ENCODE measurements at regions not wholly inside any gene's neighbourhood (a gene's known extent, or its start where the extent isn't known, plus 50 kb on each side); places are given as distances from the start of the nearest gene placed in this dataset.

DNA sequence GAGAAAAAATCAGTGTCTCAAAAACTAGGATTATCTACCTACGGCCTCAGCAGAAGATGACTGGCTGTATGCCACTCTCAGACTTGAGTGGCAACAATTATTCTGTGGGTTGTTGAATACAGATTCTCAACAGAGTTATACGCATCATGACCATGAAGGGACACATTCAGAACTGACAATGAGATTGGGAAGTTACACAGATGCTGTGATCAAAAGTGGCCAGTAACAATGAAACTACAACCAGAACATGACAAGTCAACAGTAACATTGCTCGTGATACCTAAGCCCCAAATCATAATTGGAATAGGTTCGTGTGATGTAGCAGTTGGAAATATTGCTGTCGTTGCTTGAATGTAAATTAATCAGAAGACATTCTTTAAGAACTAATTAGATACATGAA, 957.5 kb upstream of the CDH9 start:
- ChIA-PET POLR2A (no interaction called here), CTCF (no interaction called here)
- H3K79me2 ChIP-seq (ENCODE audit: control insufficient read depth, insufficient read depth, low read length) = no peaks in the 10 kb centered on the region
- H3K36me3 ChIP-seq (ENCODE audit: control insufficient read depth in 2 of 2, extremely low read depth in 1 of 2, insufficient read depth in 2 of 2, low read length in 2 of 2) = no peaks in the 10 kb centered on the region
- no peak overlapping the region for H3K27ac ChIP-seq (ENCODE audit: insufficient read depth, low read depth, low read length)
- BruUV-seq (replicated peaks) = no TSS peak
- H3K4me3 ChIP-seq (replicated peaks in 1 of 3; ENCODE audit: insufficient read depth in 1 of 3, low read depth in 1 of 3, low read length in 3 of 3) = no peak overlapping the region
- no peaks in the 10 kb centered on the region for H3K9me3 ChIP-seq (replicated peaks; ENCODE audit: control insufficient read depth, insufficient read depth, low read length)
- H3K9ac ChIP-seq (replicated peaks; ENCODE audit: extremely low read depth, insufficient read depth, low read length) = no peak overlapping the region
- dilution Hi-C loops (cut with MboI; ENCODE audit: extremely low pct_ligation_motif_present, low sequenced_read_pairs) (no loop called here), intact Hi-C loops (cut with micrococcal nuclease) (no loop called here)
- TF ChIP-seq POLR2A (IDR thresholded peaks at IDR 0.05; ENCODE audit: low read depth, low read length) (no peak), FOS (IDR thresholded peaks at IDR 0.05; ENCODE audit: borderline replicate concordance, insufficient read depth, low read length) (no peak), MYC (IDR thresholded peaks at IDR 0.05; ENCODE audit: low read depth, low read length) (no peak), GATA2 (IDR thresholded peaks at IDR 0.05; ENCODE audit: insufficient read depth, insufficient read length, low read depth, low read length) (no peak)
- TF ChIP-seq, protein P1, sequence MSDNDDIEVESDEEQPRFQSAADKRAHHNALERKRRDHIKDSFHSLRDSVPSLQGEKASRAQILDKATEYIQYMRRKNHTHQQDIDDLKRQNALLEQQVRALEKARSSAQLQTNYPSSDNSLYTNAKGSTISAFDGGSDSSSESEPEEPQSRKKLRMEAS (IDR thresholded peaks at IDR 0.05; ENCODE audit: insufficient read depth, insufficient read length) = no peak
- DNase-seq (ENCODE audit: low read depth, low spot score) (no peak), FAIRE-seq (no peak)
- H2AFZ ChIP-seq (ENCODE audit: low read depth, low read length) = no peak overlapping the region
- no peak overlapping the region for H3K4me2 ChIP-seq (ENCODE audit: insufficient read depth, low read length)
- no peaks in the 10 kb centered on the region for H3K27me3 ChIP-seq (ENCODE audit: control insufficient read depth in 2 of 2, insufficient read depth in 2 of 2, low read length in 2 of 2)
- no peaks in the 10 kb centered on the region for H4K20me1 ChIP-seq (replicated peaks; ENCODE audit: control insufficient read depth, extremely low read depth, insufficient read depth, low read length)
- H3K4me1 ChIP-seq (ENCODE audit: control insufficient read depth, extremely low read depth, insufficient read depth, low read length) = no peaks in the 10 kb centered on the region
- H3K9me1 ChIP-seq (replicated peaks; ENCODE audit: control insufficient read depth, extremely low read depth, insufficient read depth, low read length) = no peaks in the 10 kb centered on the region

DNA sequence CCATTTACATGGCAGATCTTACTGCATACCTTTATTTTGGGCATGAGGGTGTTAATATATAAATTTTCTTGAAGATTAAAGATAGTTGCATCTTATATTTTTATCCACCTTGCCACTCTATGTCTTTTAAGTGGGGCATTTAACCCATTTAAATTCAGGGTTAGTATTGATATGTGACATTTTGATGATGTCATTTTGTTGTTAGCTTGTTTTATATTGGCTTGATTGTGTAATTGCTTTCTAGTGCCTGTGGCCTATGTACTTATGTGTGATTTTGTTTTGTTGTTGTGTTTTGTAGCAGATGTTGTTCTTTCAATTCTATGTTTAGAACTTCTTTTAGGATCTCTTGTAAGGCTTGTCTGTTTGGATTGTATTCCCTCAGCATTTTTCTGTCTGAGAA, 939.9 kb upstream of the CDH9 start:
- DNase-seq (ENCODE audit: low read depth, low spot score) (no peak), FAIRE-seq (no peak)
- H3K27me3 ChIP-seq (ENCODE audit: control insufficient read depth in 2 of 2, insufficient read depth in 2 of 2, low read length in 2 of 2) = no peaks in the 10 kb centered on the region
- H3K4me1 ChIP-seq (ENCODE audit: control insufficient read depth, extremely low read depth, insufficient read depth, low read length) = no peaks in the 10 kb centered on the region
- TF ChIP-seq MYC (IDR thresholded peaks at IDR 0.05; ENCODE audit: low read depth, low read length) (no peak), GATA2 (IDR thresholded peaks at IDR 0.05; ENCODE audit: insufficient read depth, insufficient read length, low read depth, low read length) (no peak)
- TF ChIP-seq, protein P2, sequence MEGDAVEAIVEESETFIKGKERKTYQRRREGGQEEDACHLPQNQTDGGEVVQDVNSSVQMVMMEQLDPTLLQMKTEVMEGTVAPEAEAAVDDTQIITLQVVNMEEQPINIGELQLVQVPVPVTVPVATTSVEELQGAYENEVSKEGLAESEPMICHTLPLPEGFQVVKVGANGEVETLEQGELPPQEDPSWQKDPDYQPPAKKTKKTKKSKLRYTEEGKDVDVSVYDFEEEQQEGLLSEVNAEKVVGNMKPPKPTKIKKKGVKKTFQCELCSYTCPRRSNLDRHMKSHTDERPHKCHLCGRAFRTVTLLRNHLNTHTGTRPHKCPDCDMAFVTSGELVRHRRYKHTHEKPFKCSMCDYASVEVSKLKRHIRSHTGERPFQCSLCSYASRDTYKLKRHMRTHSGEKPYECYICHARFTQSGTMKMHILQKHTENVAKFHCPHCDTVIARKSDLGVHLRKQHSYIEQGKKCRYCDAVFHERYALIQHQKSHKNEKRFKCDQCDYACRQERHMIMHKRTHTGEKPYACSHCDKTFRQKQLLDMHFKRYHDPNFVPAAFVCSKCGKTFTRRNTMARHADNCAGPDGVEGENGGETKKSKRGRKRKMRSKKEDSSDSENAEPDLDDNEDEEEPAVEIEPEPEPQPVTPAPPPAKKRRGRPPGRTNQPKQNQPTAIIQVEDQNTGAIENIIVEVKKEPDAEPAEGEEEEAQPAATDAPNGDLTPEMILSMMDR (IDR thresholded peaks at IDR 0.05; ENCODE audit: extremely low read depth in 1 of 2, insufficient read depth in 1 of 2, low read depth in 1 of 2, low read length in 2 of 2) = no peak
- POLR2A ChIA-PET = no interaction called here
- CTCF ChIA-PET = no interaction called here
- dilution Hi-C loops (cut with MboI; ENCODE audit: extremely low pct_ligation_motif_present, low sequenced_read_pairs) (no loop called here), intact Hi-C loops (cut with micrococcal nuclease) (no loop called here)
- H4K20me1 ChIP-seq (replicated peaks; ENCODE audit: control insufficient read depth, extremely low read depth, insufficient read depth, low read length) = no peaks in the 10 kb centered on the region
- H3K9ac ChIP-seq (replicated peaks; ENCODE audit: extremely low read depth, insufficient read depth, low read length) = no peak overlapping the region
- no peak overlapping the region for H2AFZ ChIP-seq (ENCODE audit: low read depth, low read length)
- no peaks in the 10 kb centered on the region for H3K79me2 ChIP-seq (ENCODE audit: control insufficient read depth, insufficient read depth, low read length)
- H3K4me2 ChIP-seq (ENCODE audit: insufficient read depth, low read length) = no peak overlapping the region
- H3K9me1 ChIP-seq (replicated peaks; ENCODE audit: control insufficient read depth, extremely low read depth, insufficient read depth, low read length) = no peaks in the 10 kb centered on the region
- H3K4me3 ChIP-seq (replicated peaks in 1 of 3; ENCODE audit: insufficient read depth in 1 of 3, low read depth in 1 of 3, low read length in 3 of 3) = no peak overlapping the region
- BruUV-seq (replicated peaks) = no TSS peak
- H3K27ac ChIP-seq (ENCODE audit: insufficient read depth, low read depth, low read length) = no peak overlapping the region
- H3K36me3 ChIP-seq (ENCODE audit: control insufficient read depth in 2 of 2, extremely low read depth in 1 of 2, insufficient read depth in 2 of 2, low read length in 2 of 2) = no peaks in the 10 kb centered on the region
- no peaks in the 10 kb centered on the region for H3K9me3 ChIP-seq (replicated peaks; ENCODE audit: control insufficient read depth, insufficient read depth, low read length)

Measured in endothelial cell of umbilical vein (primary cell).